ENCODE measurements at regions not wholly inside any gene's neighbourhood (a gene's known extent, or its start where the extent isn't known, plus 50 kb on each side); places are given as distances from the start of the nearest gene placed in this dataset.
A peak's percentile ranks its signal among the peaks of the same experiment; 100 is the strongest.

DNA sequence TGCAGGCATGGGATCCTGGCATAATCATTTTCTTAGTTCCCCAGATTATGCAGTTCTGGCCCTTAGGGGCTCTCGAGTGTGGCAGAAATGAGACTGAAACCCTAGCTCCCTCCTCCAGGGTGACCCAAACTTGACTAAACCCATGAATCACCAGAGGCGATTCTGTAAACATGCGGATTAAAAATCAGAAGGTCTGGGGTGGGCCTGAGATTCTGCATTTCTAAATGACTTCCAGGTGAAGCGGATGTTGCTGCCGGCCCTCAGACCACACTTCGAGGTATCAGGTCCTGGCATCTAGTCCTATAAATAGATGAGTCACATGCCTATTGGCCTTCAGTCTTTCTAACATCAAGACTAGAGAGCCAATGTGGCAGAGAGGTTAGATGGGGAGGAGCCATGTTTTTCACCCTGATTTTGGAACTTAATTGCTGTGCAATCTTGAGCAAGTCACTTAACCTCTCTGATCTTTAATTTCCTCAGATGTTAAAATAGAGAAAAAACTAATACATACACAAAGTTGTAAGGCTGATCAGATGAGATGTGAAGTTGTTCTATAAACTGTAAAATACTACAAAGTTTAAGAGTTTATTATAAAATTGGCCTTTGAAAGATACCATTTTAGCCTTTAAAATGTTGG is 431.2 kb downstream of the FOXO1 start:
- TF ChIP-seq, protein P1, sequence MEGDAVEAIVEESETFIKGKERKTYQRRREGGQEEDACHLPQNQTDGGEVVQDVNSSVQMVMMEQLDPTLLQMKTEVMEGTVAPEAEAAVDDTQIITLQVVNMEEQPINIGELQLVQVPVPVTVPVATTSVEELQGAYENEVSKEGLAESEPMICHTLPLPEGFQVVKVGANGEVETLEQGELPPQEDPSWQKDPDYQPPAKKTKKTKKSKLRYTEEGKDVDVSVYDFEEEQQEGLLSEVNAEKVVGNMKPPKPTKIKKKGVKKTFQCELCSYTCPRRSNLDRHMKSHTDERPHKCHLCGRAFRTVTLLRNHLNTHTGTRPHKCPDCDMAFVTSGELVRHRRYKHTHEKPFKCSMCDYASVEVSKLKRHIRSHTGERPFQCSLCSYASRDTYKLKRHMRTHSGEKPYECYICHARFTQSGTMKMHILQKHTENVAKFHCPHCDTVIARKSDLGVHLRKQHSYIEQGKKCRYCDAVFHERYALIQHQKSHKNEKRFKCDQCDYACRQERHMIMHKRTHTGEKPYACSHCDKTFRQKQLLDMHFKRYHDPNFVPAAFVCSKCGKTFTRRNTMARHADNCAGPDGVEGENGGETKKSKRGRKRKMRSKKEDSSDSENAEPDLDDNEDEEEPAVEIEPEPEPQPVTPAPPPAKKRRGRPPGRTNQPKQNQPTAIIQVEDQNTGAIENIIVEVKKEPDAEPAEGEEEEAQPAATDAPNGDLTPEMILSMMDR (IDR thresholded peaks at IDR 0.05; ENCODE audit: low read depth, low read length), result no peak
- DNase-seq (ENCODE audit: extremely low read depth, low read depth), result peak; percentile 30

DNA sequence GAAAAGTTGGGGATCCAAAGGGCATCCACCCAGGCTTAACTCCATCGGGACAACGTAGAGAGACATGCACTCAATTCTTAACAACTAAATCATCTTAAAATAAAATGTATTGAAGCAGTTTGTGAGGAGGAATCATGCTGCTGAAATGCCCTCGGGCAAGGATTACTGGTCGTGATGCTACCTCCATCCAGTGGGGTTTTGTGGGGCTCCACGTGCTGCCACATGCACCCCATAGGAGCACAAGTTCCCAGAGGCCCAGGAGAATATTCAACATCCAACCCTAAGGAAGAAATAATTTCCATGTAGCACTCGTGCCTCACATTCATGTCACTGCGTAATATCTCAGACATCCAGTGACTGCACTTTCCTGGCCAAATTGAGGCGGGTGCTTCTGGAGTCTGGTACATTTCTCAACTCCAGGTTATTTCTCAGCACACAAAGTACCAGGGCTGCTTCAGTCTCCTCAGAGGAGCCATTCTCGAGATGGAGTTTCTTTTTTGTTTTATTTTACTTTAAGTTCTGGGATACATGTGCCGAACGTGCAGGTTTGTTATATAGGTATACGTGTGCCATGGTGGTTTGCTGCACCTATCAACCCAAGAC is 429.8 kb downstream of the FOXO1 start:
- no peak for DNase-seq (ENCODE audit: extremely low read depth, low read depth)
- TF ChIP-seq, protein P1 (IDR thresholded peaks at IDR 0.05; ENCODE audit: low read depth, low read length), result no peak

DNA sequence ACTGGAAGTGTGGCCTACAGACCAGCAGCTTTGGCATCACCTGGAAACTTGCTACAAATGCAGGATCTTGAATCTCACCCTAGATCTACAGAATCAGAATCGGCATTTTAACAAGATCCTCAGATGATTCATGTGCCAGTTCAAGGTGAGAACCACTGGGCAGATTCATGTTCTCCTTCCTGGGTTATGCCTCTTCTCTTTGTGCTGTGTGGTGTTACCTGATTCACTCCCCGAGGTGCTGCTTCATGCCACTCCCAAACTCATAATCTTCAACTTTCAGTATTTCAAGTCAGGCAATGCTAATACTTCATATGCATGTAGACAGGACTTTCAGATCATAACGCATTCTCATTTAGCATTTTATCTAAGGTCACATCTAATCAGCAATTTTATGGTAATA is 427.7 kb downstream of the FOXO1 start:
- TF ChIP-seq, protein P1 (IDR thresholded peaks at IDR 0.05; ENCODE audit: low read depth, low read length), result no peak
- DNase-seq (ENCODE audit: extremely low read depth, low read depth), result no peak

DNA sequence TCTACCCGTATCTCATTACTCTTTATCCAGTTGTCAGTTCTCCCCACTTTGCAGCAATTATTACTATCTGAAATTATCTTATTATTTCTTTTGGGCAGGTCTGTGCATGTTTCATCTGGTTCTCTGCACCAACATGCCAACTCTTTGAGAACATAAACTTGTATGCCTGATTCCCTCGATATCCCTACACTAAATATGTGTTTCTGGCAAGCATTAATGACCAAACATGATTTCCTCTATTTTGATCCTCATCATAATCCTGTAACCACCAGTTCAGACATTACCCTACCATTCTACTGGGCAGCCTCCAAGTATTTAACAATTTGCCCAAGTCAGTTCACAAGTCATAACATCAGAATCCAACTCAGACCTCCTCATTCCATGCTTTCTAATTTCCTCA is 426.1 kb downstream of the FOXO1 start:
- TF ChIP-seq, protein P1 (IDR thresholded peaks at IDR 0.05; ENCODE audit: low read depth, low read length), result no peak
- no peak for DNase-seq (ENCODE audit: extremely low read depth, low read depth)

DNA sequence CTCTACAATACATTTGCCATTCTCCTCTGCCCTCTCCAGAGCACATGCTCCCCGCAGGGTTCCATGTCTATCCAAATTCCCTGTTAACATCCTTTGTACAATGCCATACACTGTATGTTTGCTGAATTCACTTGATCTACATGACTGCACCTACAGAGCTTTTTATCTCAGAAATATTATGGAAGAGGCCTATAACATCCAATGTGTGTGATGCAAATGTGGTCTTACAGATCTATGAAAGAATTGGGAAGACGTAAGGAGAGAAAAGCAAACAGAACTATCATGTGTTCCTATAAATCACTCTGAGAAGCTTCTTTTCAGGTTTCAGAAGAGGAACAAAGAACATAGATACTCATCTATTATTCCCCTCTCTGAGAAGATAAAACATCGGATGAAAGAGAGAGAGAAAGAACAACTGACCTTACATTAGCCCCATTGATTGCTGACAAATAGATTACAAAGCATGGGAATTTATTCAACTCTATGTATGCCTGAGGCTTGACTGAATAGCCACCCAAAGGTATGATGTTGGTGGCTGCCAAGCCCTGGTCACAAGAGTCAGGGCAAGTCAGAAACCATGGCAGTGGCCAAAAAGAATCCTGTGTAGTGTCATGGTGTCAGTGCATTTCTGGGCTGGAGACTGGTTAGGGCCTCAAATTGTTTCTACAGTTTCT is 425.2 kb downstream of the FOXO1 start:
- TF ChIP-seq, protein P1 (IDR thresholded peaks at IDR 0.05; ENCODE audit: low read depth, low read length), result no peak

DNA sequence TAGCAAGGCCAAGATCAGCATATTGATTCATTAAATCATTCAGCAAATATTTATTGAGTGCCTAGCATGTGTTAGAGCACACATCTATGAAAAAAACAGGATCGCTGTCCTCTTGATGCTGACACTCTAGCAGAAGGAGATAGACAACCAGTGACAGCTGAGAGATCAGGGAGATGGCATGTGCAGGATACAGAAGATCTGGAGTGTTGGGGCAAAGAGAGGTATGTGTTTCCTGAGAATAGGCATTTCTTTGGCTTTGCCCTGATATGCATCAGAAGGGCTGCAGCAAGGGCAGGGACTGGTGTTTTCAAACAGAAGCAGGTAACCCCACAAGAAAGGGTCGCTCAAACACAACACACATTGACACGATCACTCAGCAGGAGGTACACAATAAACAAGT is 423.4 kb downstream of the FOXO1 start:
- TF ChIP-seq, protein P1 (IDR thresholded peaks at IDR 0.05; ENCODE audit: low read depth, low read length), result no peak
- DNase-seq (ENCODE audit: extremely low read depth, low read depth), result no peak

More for the DNA sequence above, 425.2 kb downstream of the FOXO1 start:
- DNase-seq (ENCODE audit: extremely low read depth, low read depth), result no peak

DNA sequence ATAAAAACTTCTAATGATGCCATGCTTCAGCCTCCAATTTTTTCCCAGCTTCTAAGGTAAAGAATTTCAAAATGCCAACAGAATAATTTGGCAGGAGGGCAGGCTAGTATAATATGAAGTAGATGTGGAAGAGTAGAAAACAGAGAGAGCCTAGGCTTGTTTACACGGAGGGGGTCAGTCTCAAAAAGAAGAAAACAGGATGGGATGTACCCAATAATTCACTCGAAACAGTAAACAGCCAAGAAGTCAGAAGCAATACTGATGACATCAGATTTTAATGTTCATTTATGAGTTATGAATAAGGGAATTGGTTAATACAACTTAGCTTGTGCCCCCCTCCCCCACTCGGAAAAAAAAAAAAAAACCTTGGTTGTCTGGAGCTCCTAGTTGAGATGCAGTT is 422.5 kb downstream of the FOXO1 start:
- TF ChIP-seq, protein P1 (IDR thresholded peaks at IDR 0.05; ENCODE audit: low read depth, low read length), result no peak
- DNase-seq (ENCODE audit: extremely low read depth, low read depth), result no peak
